ENCODE measurements at regions not wholly inside any gene's neighbourhood (a gene's known extent, or its start where the extent isn't known, plus 50 kb on each side); places are given as distances from the start of the nearest gene placed in this dataset.

- no peak for TF ChIP-seq ZBTB2 (CRISPR knock-in tag; IDR thresholded peaks at IDR 0.05; ENCODE audit: low read depth)
Observed at GRCh38 chr13:63436325-63436668, 2020.6 kb upstream of the PCDH20 start (continued).

- FAIRE-seq = no peak
- no peaks in the 10 kb centered on the region for H3K27me3 ChIP-seq (ENCODE audit: control insufficient read depth in 1 of 2, insufficient read depth in 2 of 2, low read length in 2 of 2)
- no peak for TF ChIP-seq ELF4 (CRISPR knock-in tag; IDR thresholded peaks at IDR 0.05; ENCODE audit: borderline replicate concordance)
- TF ChIP-seq ELF3 (CRISPR knock-in tag; IDR thresholded peaks at IDR 0.05) = no peak
- no peak for TF ChIP-seq GLI4 (CRISPR knock-in tag; IDR thresholded peaks at IDR 0.05; ENCODE audit: borderline replicate concordance)
- TF ChIP-seq NFKBIZ (CRISPR knock-in tag; IDR thresholded peaks at IDR 0.05) = no peak
- no peak for TF ChIP-seq MIXL1 (CRISPR knock-in tag; IDR thresholded peaks at IDR 0.05)
- no peak for TF ChIP-seq TCF12 (IDR thresholded peaks at IDR 0.05)
- TF ChIP-seq TCF12 (CRISPR knock-in tag; IDR thresholded peaks at IDR 0.05) = no peak
- no peak for TF ChIP-seq ZNF740 (CRISPR knock-in tag; IDR thresholded peaks at IDR 0.05)
- TF ChIP-seq U2AF2 (IDR thresholded peaks at IDR 0.05; ENCODE audit: low read depth, low read length) = no peak
- TF ChIP-seq SMARCC2 (IDR thresholded peaks at IDR 0.05) = no peak
- TF ChIP-seq ZNF746 (CRISPR knock-in tag; IDR thresholded peaks at IDR 0.05) = no peak
- TF ChIP-seq KDM5B (CRISPR knock-in tag; IDR thresholded peaks at IDR 0.05; ENCODE audit: borderline replicate concordance) = no peak
- TF ChIP-seq MTF1 (CRISPR knock-in tag; IDR thresholded peaks at IDR 0.05) = no peak
- no peak for TF ChIP-seq RCOR2 (CRISPR knock-in tag; IDR thresholded peaks at IDR 0.05)
- TF ChIP-seq KDM5A (IDR thresholded peaks at IDR 0.05; ENCODE audit: borderline replicate concordance, low read length) = no peak
- no peak for TF ChIP-seq RFXANK (CRISPR knock-in tag; IDR thresholded peaks at IDR 0.05)
- TF ChIP-seq ATF1 (CRISPR knock-in tag; IDR thresholded peaks at IDR 0.05) = no peak
- no peaks in the 10 kb centered on the region for H4K20me1 ChIP-seq (ENCODE audit: insufficient read depth, low read length)
- no peak overlapping the region for H3K4me3 ChIP-seq (replicated peaks in 1 of 3; ENCODE audit: insufficient read depth in 1 of 3, low read depth in 2 of 3, low read length in 3 of 3)
- no peak for DNase-seq (ENCODE audit: low spot score)
- no peak overlapping the region for H3K9ac ChIP-seq (ENCODE audit: insufficient read depth, low read depth, low read length)
- ChIA-PET POLR2A (no interaction called here), CTCF (ENCODE audit: low intra/inter-chr PET ratio, low total read pairs) (no interaction called here)
- no peak for ATAC-seq
- H3K4me2 ChIP-seq (ENCODE audit: low read depth, low read length) = no peak overlapping the region
- H3K36me3 ChIP-seq (replicated peaks in 1 of 2; ENCODE audit: control insufficient read depth in 1 of 2, insufficient read depth in 2 of 2, low read length in 2 of 2) = no peaks in the 10 kb centered on the region
- intact Hi-C loops (cut with micrococcal nuclease; ENCODE audit: unreplicated experiment) = no loop called here
- WGBS (ENCODE audit: low lambda C conversion rate) = 0% methylated on average over 2 of the region's 2 CpGs
- H3K9me3 ChIP-seq (ENCODE audit: low read length) = no peaks in the 10 kb centered on the region
- no peak overlapping the region for H2AFZ ChIP-seq (ENCODE audit: low read length)
- H3K27ac ChIP-seq (ENCODE audit: extremely low read length, insufficient read depth, low read length) = no peak overlapping the region
- H3K4me1 ChIP-seq (ENCODE audit: insufficient read depth, low read length) = no peaks in the 10 kb centered on the region
- BruUV-seq (replicated peaks) = no TSS peak
- H3K79me2 ChIP-seq (ENCODE audit: insufficient read depth, low read length) = no peaks in the 10 kb centered on the region
- in situ Hi-C loops (cut with HindIII; ENCODE audit: extremely low pct_ligation_motif_present, low pct_unique_long_range_greater_than_20kb) = no loop called here
Observed at GRCh38 chr13:63435667-63436324, 2020.1 kb upstream of the PCDH20 start.
